SK-N-SH (cell line): ENCODE measurements at regions not wholly inside any gene's neighbourhood (a gene's known extent, or its start where the extent isn't known, plus 50 kb on each side); places are given as distances from the start of the nearest gene placed in this dataset.

Experiments used
- CTCF ChIA-PET: fragments of 300-600, 350-600 bp; formaldehyde crosslinking; extraction: SDS; loops from one replicate; lab custom pipeline; 2021; lab: Yijun Ruan, JAX
- POLR2A ChIA-PET: fragments of 350-600 bp; sonication (Branson Sonifier 250); formaldehyde crosslinking; extraction: SDS; loops from one replicate; lab custom pipeline; 2020; ENCODE audit warnings: antibody characterized with exemption, inconsistent platforms; lab: Yijun Ruan, JAX
- DNase-seq: peaks from one replicate; pipeline ENCODE4 v3.0.0; 2012
- H2AFZ ChIP-seq: fragments of 200-600 bp; sonication (generic); 2 replicates; pipeline ENCODE4 v1.8.1; 2016; ENCODE audit warnings: antibody characterized with exemption, mild to moderate bottlenecking, low read depth
- H3F3A ChIP-seq: fragments of 200-600 bp; sonication (generic); replicated peaks from 2 replicates; pipeline ENCODE3; 2016; ENCODE audit warnings: antibody characterized with exemption, mild to moderate bottlenecking; ENCODE audit not compliant: insufficient read depth
- H3K27ac ChIP-seq, 2 experiments: fragments of 200-500 bp in 1 of 2; fragments of 200-600 bp in 1 of 2; sonication (Bioruptor generic) in 1 of 2; sonication (generic), shearing (Covaris generic) in 1 of 2; 2 replicates each; pipeline versions ENCODE4 v1.5.1 to v1.6.1; 2014 to 2016; ENCODE audit warnings: low read depth in 2 of 2, inconsistent platforms in 1 of 2, low read length in 1 of 2, mild to moderate bottlenecking in 1 of 2, mixed read lengths in 1 of 2
- H3K27me3 ChIP-seq: fragments of 200-600 bp; sonication (generic), shearing (Covaris generic); 2 replicates; pipeline ENCODE4 v1.6.1; 2016; ENCODE audit warnings: mixed run types; ENCODE audit not compliant: insufficient read depth
- H3K36me3 ChIP-seq, 2 experiments: fragments of 200-500 bp in 1 of 2; fragments of 200-600 bp in 1 of 2; sonication (Bioruptor generic) in 1 of 2; sonication (generic) in 1 of 2; replicated peaks in 1 of 2; 2 replicates each; pipeline versions ENCODE3 to v1.5.1; 2014 to 2016; ENCODE audit warnings: low read length in 1 of 2, mild to moderate bottlenecking in 1 of 2; ENCODE audit not compliant: insufficient read depth in 2 of 2, control insufficient read depth in 1 of 2
- H3K4me1 ChIP-seq, 2 experiments: fragments of 200-500 bp in 1 of 2; fragments of 200-600 bp in 1 of 2; sonication (Bioruptor generic) in 1 of 2; sonication (generic), shearing (Covaris generic) in 1 of 2; 2 replicates each; pipeline versions ENCODE4 v1.5.1 to v1.6.1; 2014 to 2016; ENCODE audit warnings: low read depth in 1 of 2, low read length in 1 of 2, mixed run types in 1 of 2; ENCODE audit not compliant: insufficient read depth in 2 of 2, control insufficient read depth in 1 of 2
- H3K4me2 ChIP-seq: fragments of 200-600 bp; sonication (generic), shearing (Covaris generic); 2 replicates; pipeline ENCODE4 v1.6.1; 2017; ENCODE audit warnings: mixed run types
- H3K4me3 ChIP-seq, 2 experiments: fragments of 200-500 bp in 1 of 2; fragments of 200-600 bp in 1 of 2; sonication (Bioruptor generic) in 1 of 2; sonication (generic), shearing (Covaris generic) in 1 of 2; 2 replicates each; pipeline versions ENCODE4 v1.5.1 to v1.8.1; 2014 to 2016; ENCODE audit warnings: low read depth in 2 of 2, inconsistent platforms in 1 of 2, low read length in 1 of 2, mild to moderate bottlenecking in 1 of 2, mixed read lengths in 1 of 2, moderate library complexity in 1 of 2
- H3K79me2 ChIP-seq: fragments of 200-600 bp; sonication (generic); 2 replicates; pipeline ENCODE4 v1.8.1; 2017; ENCODE audit warnings: mild to moderate bottlenecking; ENCODE audit not compliant: insufficient read depth
- H3K9ac ChIP-seq: fragments of 200-600 bp; sonication (generic); 2 replicates; pipeline ENCODE4 v1.6.1; 2017; ENCODE audit warnings: mixed run types
- H3K9me2 ChIP-seq: fragments of 200-600 bp; sonication (generic); 2 replicates; pipeline ENCODE4 v1.6.1; 2017; ENCODE audit warnings: mixed run types
- H3K9me3 ChIP-seq: fragments of 200-600 bp; sonication (generic); 2 replicates; pipeline ENCODE4 v1.6.1; 2017; ENCODE audit warnings: mixed run types, mild to moderate bottlenecking, moderate library complexity
- H4K20me1 ChIP-seq: fragments of 200-600 bp; sonication (generic); 2 replicates; pipeline ENCODE4 v1.6.1; 2017; ENCODE audit warnings: mild to moderate bottlenecking, mixed run types; ENCODE audit not compliant: insufficient read depth
- CTCF ChIP-seq: fragments of 200-600 bp; sonication (generic); IDR thresholded peaks from 2 replicates; pipeline ENCODE4 v1.6.1; 2017; ENCODE audit warnings: antibody characterized with exemption, mild to moderate bottlenecking, moderate library complexity
- EP300 ChIP-seq, 2 experiments: IDR thresholded peaks; 2 replicates each; pipeline versions ENCODE4 v1.4.0 to v1.6.1; 2012; ENCODE audit warnings: borderline replicate concordance in 1 of 2, low read depth in 1 of 2, low read length in 1 of 2
- EZH2phosphoT487 ChIP-seq: fragments of 200-600 bp; sonication (generic); IDR thresholded peaks from 2 replicates; pipeline ENCODE4 v1.6.1; 2017; ENCODE audit warnings: low read depth, mixed run types, mild to moderate bottlenecking, antibody characterized with exemption, moderate library complexity, borderline replicate concordance
- FOSL2 ChIP-seq: IDR thresholded peaks from 2 replicates; pipeline ENCODE4 v1.4.0; 2012; ENCODE audit warnings: low read depth, mild to moderate bottlenecking, moderate library complexity, borderline replicate concordance
- GABPA ChIP-seq: IDR thresholded peaks from 2 replicates; pipeline ENCODE4 v1.4.0; 2012; ENCODE audit warnings: low read depth, mild to moderate bottlenecking
- JUND ChIP-seq: IDR thresholded peaks from 2 replicates; pipeline ENCODE4 v1.4.0; 2012
- MEF2A ChIP-seq: IDR thresholded peaks from 2 replicates; pipeline ENCODE4 v1.4.0; 2012; ENCODE audit warnings: low read depth, borderline replicate concordance
- NFIC ChIP-seq: IDR thresholded peaks from 2 replicates; pipeline ENCODE4 v1.4.0; 2012; ENCODE audit warnings: borderline replicate concordance
- NRF1 ChIP-seq: IDR thresholded peaks from 2 replicates; pipeline ENCODE4 v1.6.1; 2012; ENCODE audit warnings: low read depth, mild to moderate bottlenecking, low read length
- POLR2AphosphoS5 ChIP-seq: IDR thresholded peaks from 2 replicates; pipeline ENCODE4 v1.6.1; 2012; ENCODE audit warnings: low read depth, low read length
- RXRA ChIP-seq: IDR thresholded peaks from 2 replicates; pipeline ENCODE4 v1.4.0; 2012; ENCODE audit warnings: low read depth, mild to moderate bottlenecking, borderline replicate concordance
- SIN3A ChIP-seq: IDR thresholded peaks from 2 replicates; pipeline ENCODE4 v1.6.1; 2012; ENCODE audit warnings: low read depth, mild to moderate bottlenecking, low read length, moderate library complexity, borderline replicate concordance
- TEAD4 ChIP-seq: IDR thresholded peaks from 2 replicates; pipeline ENCODE4 v1.4.0; 2012; ENCODE audit warnings: mild to moderate bottlenecking, borderline replicate concordance; ENCODE audit not compliant: insufficient read depth
- USF1 ChIP-seq: IDR thresholded peaks from 2 replicates; pipeline ENCODE4 v1.4.0; 2012; ENCODE audit warnings: low read depth, borderline replicate concordance
- USF2 ChIP-seq: fragments of 150-350 bp; IDR thresholded peaks from 2 replicates; pipeline ENCODE4 v1.6.1; 2017; ENCODE audit warnings: antibody characterized with exemption, low read length, low read depth, borderline replicate concordance
- ZBTB33 ChIP-seq: IDR thresholded peaks from 2 replicates; pipeline ENCODE4 v1.4.0; 2012; ENCODE audit warnings: low read depth, borderline replicate concordance
- WGBS: methylation state at CpG from one replicate; pipeline ENCODE4 v1.1.6; 2017; ENCODE audit warnings: low lambda C conversion rate; 5-methylcytosine and 5-hydroxymethylcytosine counted together
- TF ChIP-seq, protein P1 (sequence below): IDR thresholded peaks from 2 replicates; pipeline ENCODE4 v1.4.0; 2012; ENCODE audit warnings: low read depth
- TF ChIP-seq, protein P2 (sequence below): fragments of 150-350 bp; IDR thresholded peaks from 2 replicates; pipeline ENCODE4 v1.6.1; 2016; ENCODE audit warnings: mild to moderate bottlenecking, low read depth, low read length

- TF ChIP-seq USF1 (no peak), NFIC (no peak), NRF1 (no peak), ZBTB33 (no peak), EP300 (IDR thresholded peaks at IDR 0.05; ENCODE audit: borderline replicate concordance in 1 of 2, low read depth in 1 of 2, low read length in 1 of 2) (no peak), POLR2AphosphoS5 (no peak)
- TF ChIP-seq, all 33 proteins: peak for 0
Measured at GRCh38 chr17:79498854-79499253, 112.0 kb downstream of the RBFOX3 start (continued).

- H3K27ac ChIP-seq, result no peak overlapping the region
- H2AFZ ChIP-seq, result no peak overlapping the region
- peaks cover 0 to 6% of the 10 kb centered on the region in 2 experiments; a peak in 1 of 4 replicates for H3K4me1 ChIP-seq
- no peak overlapping the region for H3K4me3 ChIP-seq
- WGBS, result 64% methylated on average over 4 of the region's 4 CpGs
- H3K4me2 ChIP-seq, result no peak overlapping the region
- CTCF ChIA-PET, result interaction anchor here (1.3 to 2.0 kb wide), 2 partner anchors 21 to 54 kb away, joined by 3 to 5 read pairs; no protein-coding TSS in a partner anchor
- no peaks in the 10 kb centered on the region for H3K9me2 ChIP-seq
- H3F3A ChIP-seq, result no peaks in the 10 kb centered on the region
- no peaks in the 10 kb centered on the region for H4K20me1 ChIP-seq
- DNase-seq, result no peak
- H3K79me2 ChIP-seq, result no peaks in the 10 kb centered on the region
- H3K9me3 ChIP-seq, result no peaks in the 10 kb centered on the region
- no peak overlapping the region for H3K9ac ChIP-seq
- no peaks in the 10 kb centered on the region for H3K27me3 ChIP-seq
- POLR2A ChIA-PET, result no interaction called here
- no peaks in the 10 kb centered on the region for H3K36me3 ChIP-seq
- TF ChIP-seq JUND (no peak), ZBTB33 (no peak), NFIC (no peak), GABPA (no peak), NRF1 (no peak), EZH2phosphoT487 (no peak), TEAD4 (no peak), SIN3A (no peak), POLR2AphosphoS5 (no peak), MEF2A (no peak), CTCF (no peak), USF2 (no peak), FOSL2 (no peak), RXRA (no peak)
- TF ChIP-seq, protein P1, sequence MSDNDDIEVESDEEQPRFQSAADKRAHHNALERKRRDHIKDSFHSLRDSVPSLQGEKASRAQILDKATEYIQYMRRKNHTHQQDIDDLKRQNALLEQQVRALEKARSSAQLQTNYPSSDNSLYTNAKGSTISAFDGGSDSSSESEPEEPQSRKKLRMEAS, result no peak
- TF ChIP-seq, protein P2, sequence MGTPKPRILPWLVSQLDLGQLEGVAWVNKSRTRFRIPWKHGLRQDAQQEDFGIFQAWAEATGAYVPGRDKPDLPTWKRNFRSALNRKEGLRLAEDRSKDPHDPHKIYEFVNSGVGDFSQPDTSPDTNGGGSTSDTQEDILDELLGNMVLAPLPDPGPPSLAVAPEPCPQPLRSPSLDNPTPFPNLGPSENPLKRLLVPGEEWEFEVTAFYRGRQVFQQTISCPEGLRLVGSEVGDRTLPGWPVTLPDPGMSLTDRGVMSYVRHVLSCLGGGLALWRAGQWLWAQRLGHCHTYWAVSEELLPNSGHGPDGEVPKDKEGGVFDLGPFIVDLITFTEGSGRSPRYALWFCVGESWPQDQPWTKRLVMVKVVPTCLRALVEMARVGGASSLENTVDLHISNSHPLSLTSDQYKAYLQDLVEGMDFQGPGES, result no peak
Measured at GRCh38 chr17:79497777-79498348, 113.0 kb downstream of the RBFOX3 start.
